ENCODE measurements at regions not wholly inside any gene's neighbourhood (a gene's known extent, or its start where the extent isn't known, plus 50 kb on each side); places are given as distances from the start of the nearest gene placed in this dataset.

DNA sequence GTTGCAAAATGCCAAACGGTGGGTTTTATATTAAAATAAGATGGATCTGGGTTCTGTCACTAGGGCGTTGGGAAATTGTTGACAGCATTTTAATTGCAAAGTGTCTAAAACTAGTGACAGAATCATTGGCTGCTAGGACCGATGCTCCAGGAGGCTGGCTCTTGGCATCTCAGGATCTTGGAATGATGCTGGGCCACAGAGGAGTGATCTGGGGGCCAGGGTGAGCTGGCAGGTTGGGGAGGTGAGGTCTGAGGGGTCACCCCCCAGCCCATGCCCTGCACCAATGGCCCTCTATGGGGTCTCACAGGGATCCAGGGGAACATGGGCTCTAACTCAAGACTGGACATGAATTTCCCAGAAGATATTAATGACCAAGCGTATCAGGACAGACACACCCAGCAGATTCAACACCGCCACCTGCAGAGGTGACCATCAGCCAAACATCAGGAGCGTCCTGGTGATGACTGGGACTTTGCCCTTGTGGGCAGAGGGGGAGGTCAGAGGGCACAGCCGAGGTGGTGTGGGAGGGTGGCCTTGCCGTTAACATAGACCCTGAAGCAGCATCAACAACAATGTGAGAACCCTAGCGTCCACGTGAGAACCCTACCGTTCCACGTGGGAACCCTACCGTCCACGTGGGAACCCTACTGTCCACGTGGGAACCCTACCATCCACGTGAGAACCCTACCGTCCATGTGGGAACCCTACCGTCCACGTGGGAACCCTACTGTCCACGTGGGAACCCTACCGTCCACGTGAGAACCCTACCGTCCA is 89.0 kb upstream of the PPP2R2D start:
- Mint-ChIP-seq H3K27me3 (ENCODE audit: insufficient read depth) (peaks cover 9% of the 10 kb centered on the region), H3K4me1 (ENCODE audit: low read depth) (no peaks in the 10 kb centered on the region), H3K36me3 (ENCODE audit: low read depth) (peaks cover 5% of the 10 kb centered on the region; the same call in 1 of the 2 replicates), H3K9me3 (peaks cover 29% of the 10 kb centered on the region), H3K27ac (no peak overlapping the region), H3K4me3 (no peak overlapping the region)
- TF ChIP-seq, protein P1, sequence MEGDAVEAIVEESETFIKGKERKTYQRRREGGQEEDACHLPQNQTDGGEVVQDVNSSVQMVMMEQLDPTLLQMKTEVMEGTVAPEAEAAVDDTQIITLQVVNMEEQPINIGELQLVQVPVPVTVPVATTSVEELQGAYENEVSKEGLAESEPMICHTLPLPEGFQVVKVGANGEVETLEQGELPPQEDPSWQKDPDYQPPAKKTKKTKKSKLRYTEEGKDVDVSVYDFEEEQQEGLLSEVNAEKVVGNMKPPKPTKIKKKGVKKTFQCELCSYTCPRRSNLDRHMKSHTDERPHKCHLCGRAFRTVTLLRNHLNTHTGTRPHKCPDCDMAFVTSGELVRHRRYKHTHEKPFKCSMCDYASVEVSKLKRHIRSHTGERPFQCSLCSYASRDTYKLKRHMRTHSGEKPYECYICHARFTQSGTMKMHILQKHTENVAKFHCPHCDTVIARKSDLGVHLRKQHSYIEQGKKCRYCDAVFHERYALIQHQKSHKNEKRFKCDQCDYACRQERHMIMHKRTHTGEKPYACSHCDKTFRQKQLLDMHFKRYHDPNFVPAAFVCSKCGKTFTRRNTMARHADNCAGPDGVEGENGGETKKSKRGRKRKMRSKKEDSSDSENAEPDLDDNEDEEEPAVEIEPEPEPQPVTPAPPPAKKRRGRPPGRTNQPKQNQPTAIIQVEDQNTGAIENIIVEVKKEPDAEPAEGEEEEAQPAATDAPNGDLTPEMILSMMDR (IDR thresholded peaks at IDR 0.05) = no peak
- DNase-seq = no peak

DNA sequence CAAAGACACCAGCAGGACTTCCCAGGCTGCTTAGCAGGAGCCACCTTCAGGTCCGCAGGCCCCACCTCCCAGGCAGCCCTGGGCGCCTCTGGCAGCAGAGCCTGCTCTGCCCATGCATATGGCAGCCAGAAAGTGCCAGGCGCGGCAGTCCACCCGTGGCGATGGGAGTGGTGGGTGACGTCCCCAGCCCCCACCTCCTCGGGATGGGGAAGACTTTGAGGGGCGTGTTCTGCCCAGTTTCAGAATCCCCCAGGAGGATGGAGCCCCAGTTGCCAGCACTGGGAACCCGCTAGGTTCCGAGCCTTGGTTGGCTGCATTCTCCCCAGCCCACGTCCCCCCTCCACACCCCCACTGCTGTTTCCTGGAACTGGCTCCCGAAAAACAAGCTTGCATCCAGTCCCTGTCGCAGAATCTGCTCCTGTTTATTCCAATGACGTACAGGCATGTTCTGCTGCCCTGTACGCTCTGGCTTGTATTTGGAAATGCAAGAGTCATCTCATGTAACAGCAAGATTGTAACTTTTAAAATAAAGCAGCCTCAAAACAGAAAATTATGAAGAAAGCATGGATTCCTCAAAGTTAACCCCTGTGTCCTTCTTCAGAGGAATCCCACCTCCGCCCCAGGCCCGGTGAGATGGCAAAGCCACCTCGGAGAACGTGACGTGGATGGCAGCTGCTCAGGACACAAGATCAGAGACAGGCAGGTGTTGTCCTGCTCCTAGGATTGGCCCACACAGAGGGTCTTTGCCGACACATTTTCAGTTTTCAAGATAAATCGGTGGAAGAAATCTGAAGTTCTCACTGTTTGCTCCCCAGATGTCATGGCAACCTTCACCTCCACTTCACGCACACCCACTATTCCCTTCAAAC is 87.8 kb upstream of the PPP2R2D start:
- H3K4me3 Mint-ChIP-seq = no peak overlapping the region
- H3K4me1 Mint-ChIP-seq (ENCODE audit: low read depth) = no peaks in the 10 kb centered on the region
- H3K27me3 Mint-ChIP-seq (ENCODE audit: insufficient read depth) = peaks cover 15% of the 10 kb centered on the region
- peaks cover 35% of the 10 kb centered on the region for H3K9me3 Mint-ChIP-seq
- TF ChIP-seq, protein P1 (IDR thresholded peaks at IDR 0.05) = no peak
- H3K36me3 Mint-ChIP-seq (ENCODE audit: low read depth) = peaks cover 5% of the 10 kb centered on the region; the same call in 1 of the 2 replicates
- no peak for DNase-seq
- H3K27ac Mint-ChIP-seq = no peak overlapping the region

DNA sequence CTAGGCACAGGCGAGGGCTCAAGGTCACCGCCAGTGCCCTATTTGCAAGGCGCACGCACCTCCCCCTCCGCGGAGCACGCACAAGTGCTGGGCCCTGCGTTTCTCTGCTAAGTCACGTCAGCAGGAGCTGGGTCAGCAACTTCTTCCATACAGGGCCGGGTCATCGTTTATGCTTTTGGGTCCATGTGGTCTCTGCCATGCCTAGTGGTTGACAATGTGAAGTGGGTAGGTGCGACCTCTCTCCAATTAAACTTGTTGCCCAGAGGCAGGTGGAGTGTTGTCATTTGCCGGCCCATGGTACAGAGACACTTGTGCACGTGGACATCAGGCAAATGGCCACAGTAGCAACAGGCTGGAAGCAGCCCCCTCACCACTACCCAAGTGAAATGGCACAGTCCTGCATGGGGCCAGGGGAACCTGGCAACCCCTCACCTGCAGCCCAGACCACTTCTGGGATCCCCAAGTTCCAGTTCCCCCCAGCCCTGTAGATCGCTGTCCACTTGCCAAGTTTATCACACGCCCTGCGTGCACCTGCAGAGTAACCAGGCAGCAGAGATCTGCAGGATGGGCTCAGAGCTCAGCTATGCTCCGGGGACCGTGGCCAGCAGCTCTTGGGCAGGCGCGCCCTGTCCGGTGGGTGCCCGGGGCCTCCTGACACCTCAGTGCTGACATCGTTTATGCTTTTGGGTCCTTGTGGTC is 86.1 kb upstream of the PPP2R2D start:
- Mint-ChIP-seq H3K9me3 (peaks cover 32% of the 10 kb centered on the region; the same call in 1 of the 2 replicates), H3K27me3 (ENCODE audit: insufficient read depth) (peaks cover 10% of the 10 kb centered on the region), H3K4me3 (no peak overlapping the region), H3K4me1 (ENCODE audit: low read depth) (no peaks in the 10 kb centered on the region), H3K36me3 (ENCODE audit: low read depth) (no peaks in the 10 kb centered on the region), H3K27ac (no peak overlapping the region)
- TF ChIP-seq, protein P1 (IDR thresholded peaks at IDR 0.05) = no peak
- DNase-seq = no peak

DNA sequence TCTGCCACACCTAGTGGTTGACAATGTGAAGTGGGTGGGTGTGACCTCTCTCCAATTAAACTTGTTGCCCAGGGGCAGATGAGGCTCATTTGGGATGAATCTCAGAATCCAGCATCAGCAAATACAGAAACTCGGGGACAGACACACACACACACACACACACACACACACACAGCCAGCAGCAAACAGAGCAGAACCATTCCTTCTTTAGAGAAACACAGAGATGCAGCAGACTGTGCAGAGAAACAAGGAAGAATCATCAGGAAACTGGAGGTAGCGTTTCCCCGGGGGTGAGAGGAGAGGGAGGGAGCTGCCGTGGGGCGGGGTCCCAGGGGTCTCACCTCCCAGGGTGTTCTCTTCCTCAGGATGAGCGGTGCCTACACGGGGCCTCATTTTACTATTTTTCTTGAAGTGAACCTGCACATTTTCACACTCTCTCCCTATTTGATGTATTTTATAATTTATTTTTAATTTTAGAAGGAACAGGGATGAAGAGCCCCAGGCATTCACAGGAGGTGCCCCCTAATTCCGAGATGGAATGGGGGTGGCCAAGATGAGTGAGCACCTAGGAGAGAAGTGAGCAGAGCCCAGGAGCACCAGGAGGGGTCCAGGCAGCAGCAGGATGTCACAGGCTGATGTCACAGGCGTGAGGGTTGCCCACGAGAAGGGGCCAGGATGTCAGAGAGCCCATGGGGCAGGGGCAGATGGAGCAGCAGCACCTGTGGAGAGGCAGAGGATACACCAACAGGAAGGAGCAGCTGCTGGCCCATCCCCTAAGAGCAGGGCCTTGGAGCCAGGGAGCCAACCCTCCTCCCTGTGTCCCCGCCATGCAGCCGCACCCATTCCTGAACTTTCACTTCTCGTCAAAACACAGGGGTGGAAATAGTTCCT is 85.3 kb upstream of the PPP2R2D start:
- Mint-ChIP-seq H3K4me3 (no peak overlapping the region), H3K27me3 (ENCODE audit: insufficient read depth) (peaks cover 10% of the 10 kb centered on the region), H3K4me1 (ENCODE audit: low read depth) (no peaks in the 10 kb centered on the region)

More for the DNA sequence above, 85.3 kb upstream of the PPP2R2D start:
- H3K36me3 Mint-ChIP-seq (ENCODE audit: low read depth) = no peaks in the 10 kb centered on the region
- peaks cover 27% of the 10 kb centered on the region; the same call in 1 of the 2 replicates for H3K9me3 Mint-ChIP-seq
- TF ChIP-seq, protein P1 (IDR thresholded peaks at IDR 0.05) = no peak
- H3K27ac Mint-ChIP-seq = no peak overlapping the region
- DNase-seq = no peak
